ENCODE measurements at regions not wholly inside any gene's neighbourhood (a gene's known extent, or its start where the extent isn't known, plus 50 kb on each side); places are given as distances from the start of the nearest gene placed in this dataset.

- TF ChIP-seq CTCF (IDR thresholded peaks at IDR 0.05; ENCODE audit: low read depth, low read length) (no peak), MAX (IDR thresholded peaks at IDR 0.05; ENCODE audit: low read depth, low read length) (no peak)
These were observed 85.5 kb upstream of the ZSWIM2 start for GRCh38 chr2:186934420-186934819.

Data from NB4 (cell line).